Stimulated activated CD4-positive, alpha-beta T cell treated with anti-CD3 and anti-CD28 coated beads, Interleukin-12 subunit alpha, Interleukin-12 subunit beta, amount 100 ng/mL, for 48 hours (primary cell): ENCODE measurements at regions not wholly inside any gene's neighbourhood (a gene's known extent, or its start where the extent isn't known, plus 50 kb on each side); places are given as distances from the start of the nearest gene placed in this dataset.

ENCODE experiments used
- DNase-seq, 3 donors: peaks; one replicate each; pipeline ENCODE4 v3.0.0-alpha.2; 2020; ENCODE audit warnings: low read depth in 2 of 3, low spot score in 1 of 3

DNA sequence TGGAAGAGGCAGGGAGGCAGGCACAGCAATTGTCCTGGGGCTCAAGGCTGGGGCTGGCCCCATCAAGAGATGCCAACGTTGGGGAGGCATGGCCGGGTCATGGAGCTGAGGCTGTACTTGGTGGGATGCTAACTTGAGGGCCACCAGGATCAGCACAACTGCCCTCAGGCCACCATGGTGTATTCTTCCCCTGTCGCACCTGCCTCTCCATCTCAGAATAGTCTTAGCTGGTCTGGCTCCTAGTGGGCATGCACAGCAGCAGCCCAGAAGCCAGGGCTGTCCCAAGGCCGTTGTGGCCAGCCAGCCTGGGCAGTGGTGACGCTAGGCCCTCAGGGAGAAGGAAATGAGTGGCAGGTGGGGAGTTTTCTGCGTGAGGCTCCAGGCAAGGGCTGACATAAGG, 91.3 kb downstream of the DHCR7 start:
- DNase-seq: no peak

DNA sequence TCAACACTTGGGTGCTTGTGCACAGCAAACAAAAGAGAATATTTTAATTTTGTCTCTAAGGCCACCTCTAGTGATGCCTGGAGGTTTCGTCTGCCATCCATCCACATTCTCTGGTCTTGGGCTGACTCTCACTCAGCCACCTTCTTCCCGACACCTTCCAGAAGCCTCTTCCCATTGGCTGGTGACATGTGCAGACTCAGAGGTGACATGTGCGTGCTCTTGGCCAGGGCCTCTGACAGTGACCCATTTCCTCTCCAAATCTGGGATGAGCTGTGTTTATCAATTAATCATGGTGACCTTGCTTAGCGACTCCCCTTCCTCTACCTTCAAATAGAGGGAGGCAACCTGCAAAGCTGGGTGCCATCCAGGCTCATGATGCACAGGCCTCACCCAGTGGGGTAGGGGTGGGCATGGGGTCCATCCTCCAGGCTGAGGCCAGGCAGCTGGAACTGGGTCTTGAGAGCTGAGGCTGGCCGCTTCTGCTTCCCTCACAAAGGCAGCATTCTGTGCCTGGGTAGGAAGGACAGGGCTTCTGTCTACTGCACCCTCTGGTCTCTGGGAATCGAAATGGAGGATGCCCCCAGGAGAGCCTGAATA, 91.8 kb downstream of the DHCR7 start:
- no peak for DNase-seq

DNA sequence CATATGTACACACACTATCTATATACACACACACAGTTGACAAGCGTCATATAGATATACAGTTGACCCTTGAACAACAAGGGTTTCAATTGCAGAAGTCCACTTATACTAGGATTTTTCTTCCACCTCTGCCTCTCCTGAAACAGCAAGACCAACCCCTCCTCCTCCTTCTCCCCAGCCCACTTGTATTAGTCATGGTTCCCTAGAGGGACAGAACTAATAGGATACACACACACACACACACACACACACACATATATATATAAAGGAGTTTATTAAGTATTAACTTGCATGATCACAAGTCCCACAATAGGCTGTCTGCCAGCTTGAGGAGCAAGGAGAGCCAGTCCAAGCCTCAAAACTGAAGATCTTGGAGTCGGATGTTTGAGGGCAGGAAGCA, 92.9 kb downstream of the DHCR7 start:
- DNase-seq: no peak

DNA sequence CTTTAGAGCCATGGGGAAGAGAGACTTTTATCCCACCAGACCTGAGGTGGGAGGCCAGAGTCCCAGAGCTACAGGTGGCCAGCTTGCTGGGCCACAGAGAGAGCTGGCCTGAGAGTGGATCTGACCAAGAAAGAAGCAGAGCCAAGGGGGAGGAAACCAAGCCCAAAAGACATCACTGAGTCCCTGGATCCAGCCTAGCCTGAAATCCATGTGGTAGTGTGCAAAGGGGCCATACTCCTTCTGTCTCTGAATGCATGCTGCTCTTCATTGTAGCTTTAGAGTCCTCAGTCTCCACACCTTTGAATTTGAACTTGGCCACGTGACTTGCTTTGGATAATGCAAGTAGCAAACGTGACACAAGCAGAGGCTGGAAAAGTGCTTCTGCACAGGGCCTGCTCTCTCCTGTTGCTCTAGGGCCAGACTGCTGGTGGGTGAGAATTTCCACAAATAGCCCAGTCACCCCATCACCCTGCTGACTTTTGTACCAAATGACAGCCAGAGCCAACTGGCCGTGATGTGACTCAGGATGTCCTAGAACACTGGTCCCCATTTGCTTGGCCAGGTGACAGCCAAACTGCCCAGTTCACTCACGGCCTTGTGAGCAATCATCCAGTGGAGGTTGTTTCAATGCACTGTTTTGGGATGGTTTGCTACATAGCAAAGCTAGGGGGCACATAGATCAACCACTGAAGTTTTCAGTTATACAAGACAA, 93.6 kb downstream of the DHCR7 start:
- DNase-seq: no peak

DNA sequence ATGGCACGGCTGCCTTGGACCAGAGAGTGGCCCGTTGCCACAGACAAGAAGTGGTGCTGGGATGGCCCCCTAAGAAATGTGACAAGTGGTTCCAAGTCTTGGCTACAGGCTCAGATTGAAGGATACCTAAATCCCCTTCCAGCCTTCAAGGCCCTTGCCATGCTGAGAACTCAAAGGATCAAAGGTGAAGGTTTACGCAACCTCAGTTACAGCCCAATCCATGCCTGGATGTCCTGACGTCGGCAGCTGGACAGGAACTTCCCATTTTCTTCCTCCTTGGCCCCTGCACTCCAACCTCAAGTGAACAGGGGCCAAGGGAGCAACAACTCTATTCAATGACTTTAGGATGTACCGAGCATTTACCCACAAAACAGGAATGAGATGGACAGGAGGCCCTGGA, 95.4 kb downstream of the DHCR7 start:
- DNase-seq: no peak

DNA sequence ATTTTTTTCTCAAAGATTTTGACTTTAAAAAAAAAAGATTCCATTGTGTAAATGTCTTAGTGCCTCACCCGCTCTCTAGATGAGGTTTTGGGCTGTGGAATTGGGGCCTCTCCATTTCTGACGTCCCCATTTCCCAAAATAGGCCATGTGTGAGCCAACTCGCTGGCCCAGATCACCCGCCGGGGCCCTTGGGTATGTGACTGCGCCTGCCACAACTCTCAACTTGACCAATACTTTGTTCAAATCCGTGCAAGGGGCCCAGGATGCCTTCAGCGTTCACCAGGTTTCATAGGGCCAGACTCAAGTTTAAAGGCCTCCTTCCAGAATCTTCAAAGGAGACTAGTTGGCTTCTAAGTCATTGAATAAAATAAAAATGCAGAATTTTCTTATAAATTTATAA, 96.0 kb downstream of the DHCR7 start:
- DNase-seq: no peak

DNA sequence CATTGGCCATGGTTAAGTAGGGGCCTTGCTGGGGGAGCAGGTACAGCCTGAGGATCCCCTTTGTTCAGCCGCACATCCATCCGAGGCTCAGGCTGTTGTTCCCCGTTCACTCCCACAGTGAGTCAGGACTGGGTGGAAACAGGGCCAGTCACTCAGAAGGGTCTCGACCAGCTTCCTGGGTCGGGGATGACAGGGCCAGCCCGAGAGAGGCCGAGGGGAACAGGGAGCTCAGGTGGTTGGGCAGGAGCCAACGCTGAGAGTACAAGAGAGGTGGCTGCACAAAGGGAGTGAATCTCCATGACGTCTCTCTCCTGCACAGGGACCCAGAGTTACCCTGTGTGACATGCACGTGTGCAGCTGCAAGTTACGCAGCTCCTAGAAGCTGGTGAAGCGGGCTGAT, 97.2 kb upstream of the SHANK2 start:
- no peak for DNase-seq

DNA sequence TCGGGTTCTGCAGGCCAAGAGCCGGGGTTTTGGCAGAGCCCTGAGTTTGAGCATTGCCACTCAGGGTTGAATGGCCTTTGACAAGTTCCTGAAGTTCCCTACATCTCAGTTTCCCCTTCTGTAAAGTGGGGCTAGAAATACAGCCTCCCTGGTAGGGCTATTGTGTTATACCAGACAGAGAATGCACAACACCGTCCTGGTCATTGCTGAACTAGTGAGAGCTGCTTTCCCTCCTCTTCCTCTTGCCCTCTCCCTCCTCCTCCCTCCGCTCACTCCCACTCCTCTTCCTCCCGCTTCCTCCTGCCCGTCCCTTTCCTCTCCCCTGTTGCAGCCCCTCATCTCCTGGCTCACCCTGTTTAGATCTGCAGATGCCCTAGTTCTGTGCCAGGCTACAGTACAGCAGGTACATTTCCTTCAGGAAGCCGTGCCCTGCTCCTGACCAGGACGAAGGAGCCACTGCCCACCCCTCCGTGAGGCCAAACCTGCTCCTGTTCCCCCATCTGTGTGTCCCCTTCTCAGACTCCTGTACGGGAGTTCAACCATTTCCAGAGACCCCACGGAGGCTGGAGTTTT, 91.5 kb upstream of the SHANK2 start:
- no peak for DNase-seq

DNA sequence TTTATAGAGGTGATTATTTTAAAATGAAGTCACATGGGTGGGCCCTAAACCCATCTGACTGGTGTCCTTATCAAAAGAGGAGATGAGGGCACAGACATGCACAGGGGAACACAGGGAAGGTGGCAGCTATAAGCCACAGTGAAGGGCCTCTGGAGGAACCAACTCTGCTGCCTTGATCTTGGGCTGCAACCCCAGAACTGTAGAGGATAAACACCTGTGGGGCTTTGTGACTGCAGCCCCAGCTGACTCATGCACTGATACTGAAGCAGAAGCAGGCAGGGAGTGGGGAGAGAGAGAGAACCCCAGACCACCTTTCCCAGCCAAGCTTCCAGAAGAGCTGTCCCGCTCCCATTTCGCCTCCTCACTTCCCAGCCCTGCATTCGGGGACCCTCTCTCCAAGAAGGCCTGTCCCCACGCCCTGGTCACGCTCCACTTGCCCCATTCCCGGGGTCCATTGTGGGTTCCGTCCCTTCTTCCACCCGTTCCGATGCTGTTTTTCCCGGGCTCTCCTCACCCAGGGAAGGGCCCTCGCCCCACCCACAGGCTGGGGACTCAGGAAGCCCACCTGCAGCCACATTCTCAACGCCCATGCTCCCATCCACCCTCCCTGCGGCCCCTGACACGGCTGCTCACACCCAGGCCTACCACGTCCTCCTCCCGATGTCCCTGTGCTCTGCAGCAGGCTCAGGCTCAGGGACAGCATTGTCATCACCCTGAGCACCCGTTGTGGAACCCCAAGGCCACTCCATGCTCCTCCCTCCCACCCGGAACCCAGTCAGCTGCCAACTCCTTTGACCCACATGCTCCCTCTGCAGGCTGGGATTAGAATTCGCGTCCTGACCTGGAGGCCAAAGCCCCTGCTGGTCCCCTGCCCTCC, 90.8 kb upstream of the SHANK2 start:
- peak in 2 of 3 donors; percentile 2 to 4 for DNase-seq

DNA sequence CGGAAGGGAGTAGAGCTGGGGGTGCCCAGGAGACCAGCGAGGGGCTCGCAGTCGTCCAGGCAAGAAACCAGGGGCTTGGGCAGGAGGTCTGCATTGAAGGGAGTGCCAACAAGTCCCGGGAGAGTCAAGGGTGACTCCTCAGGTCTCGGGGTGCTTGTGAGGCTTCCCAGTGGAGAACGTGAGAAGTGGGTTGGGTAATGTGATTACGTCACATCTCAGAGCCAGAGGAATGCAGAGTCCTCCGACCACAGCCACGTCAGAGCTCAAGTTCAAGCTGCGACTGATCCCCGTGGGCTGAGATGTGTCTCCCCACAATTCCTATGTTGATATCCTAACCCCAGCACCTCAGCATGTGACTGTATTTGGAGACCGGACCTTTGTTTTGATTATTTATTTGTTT, 89.7 kb upstream of the SHANK2 start:
- DNase-seq: no peak

DNA sequence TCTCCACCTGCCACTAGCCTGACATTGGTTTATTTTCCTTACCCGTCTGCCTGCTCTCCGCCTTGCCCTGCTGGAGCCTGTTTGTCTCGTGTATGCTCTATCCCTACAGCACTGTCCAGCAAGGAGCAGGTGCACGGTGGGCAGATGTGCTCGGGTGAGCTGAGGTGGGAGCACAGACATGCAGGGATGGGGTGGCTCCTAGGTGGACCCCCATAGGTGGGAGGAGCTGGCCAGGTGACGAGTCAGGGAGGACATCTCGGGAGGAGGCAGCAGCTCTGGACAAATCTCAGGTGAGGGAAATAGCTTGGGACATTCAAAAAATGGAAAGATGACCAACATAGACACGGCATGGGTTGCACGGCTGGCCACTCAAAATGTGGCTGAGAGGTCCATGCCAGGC, 89.2 kb upstream of the SHANK2 start:
- DNase-seq: no peak

DNA sequence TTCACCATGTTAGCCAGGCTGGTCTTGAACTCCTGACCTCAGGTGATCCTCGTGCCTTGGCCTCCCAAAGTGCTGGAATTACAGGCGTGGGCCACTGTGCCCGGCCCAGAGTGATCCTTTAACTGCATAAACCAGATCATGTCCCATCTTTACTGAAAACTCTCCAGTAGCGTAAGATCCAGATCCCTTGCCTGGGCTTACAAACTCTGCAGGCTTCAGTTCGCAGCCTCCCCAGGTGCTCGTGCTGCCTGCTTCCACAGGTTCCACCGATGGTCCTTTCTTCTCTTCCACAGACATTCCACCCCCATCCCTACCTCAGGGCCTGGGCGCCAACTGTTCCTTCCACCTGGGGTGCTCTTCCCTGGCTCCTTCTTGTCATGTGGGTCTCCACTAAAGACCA, 88.8 kb upstream of the SHANK2 start:
- DNase-seq: no peak

DNA sequence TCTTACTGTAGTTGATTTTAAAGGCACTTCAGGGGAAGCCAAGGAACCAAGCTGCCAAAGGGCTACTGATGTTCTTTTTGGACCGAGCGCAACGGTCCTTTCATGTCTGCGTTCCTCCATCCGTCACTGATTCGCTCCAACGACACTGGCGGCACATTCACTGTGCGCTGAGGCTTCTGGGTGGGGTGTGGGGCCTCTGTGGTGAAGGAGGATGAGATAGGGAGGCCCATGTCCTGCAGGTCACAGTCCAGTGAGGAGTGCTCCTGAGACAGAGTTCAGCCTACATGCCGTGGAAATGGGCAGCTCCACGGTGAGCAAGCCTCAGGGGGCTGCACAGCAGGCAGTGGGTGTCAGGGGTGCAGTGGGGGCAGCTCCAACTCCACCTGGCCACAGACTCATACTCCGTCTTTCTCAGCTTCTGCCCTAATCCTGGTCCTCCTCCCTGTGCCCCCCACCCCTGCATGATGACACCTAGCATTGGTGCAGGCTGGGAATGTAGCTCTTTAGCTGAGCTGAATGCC, 87.8 kb upstream of the SHANK2 start:
- DNase-seq: no peak

DNA sequence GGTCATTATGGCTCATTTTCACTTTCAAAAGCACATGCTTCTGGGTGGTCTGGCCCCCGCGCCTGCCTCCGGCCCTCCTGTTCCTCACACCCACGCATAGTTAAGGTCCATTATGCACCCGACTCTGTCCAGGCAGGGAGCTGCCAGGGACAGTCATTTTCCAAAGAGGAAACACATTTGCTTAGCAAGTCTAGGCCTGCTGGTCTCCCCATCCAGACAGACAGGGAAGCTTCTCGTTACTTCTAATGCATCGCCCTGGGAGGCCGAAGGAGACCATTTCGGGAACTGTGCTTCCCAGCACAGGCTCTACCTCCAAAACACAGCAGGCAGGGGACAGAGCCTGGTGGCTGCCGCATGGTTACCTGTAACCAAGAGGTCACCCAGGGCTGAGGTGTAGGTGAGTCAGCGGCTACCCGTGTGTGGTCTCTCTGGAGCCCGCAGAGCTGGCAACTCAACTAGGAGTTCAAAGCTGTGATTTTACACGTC, 87.1 kb upstream of the SHANK2 start:
- DNase-seq: no peak

DNA sequence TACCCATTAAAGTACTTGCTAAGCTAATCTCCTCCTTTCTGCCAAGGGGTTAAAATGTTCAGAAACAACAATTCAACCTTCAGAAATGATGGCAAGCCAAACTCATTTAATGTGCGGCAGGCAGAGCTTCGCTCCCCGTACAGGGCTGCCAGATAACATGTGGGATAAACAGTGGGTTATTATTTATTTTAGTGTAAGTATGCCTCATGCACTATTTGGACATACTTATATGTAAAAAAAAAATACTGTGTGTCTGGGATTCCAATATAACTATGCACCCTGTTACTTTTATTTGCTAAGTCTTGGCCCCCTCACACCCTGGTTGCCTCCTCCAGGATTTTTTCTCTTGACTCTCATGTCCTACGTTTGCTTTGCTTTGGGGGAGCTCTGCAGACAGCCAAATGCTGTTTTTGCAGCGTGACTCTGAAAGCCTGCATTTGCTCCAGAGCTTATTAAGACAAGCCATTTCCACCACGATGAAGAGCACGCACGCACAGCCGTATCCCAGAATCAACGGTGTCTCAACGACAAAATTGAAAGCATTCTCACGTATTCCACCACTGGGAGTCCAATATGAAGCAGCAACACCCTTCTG, 86.5 kb upstream of the SHANK2 start:
- no peak for DNase-seq

DNA sequence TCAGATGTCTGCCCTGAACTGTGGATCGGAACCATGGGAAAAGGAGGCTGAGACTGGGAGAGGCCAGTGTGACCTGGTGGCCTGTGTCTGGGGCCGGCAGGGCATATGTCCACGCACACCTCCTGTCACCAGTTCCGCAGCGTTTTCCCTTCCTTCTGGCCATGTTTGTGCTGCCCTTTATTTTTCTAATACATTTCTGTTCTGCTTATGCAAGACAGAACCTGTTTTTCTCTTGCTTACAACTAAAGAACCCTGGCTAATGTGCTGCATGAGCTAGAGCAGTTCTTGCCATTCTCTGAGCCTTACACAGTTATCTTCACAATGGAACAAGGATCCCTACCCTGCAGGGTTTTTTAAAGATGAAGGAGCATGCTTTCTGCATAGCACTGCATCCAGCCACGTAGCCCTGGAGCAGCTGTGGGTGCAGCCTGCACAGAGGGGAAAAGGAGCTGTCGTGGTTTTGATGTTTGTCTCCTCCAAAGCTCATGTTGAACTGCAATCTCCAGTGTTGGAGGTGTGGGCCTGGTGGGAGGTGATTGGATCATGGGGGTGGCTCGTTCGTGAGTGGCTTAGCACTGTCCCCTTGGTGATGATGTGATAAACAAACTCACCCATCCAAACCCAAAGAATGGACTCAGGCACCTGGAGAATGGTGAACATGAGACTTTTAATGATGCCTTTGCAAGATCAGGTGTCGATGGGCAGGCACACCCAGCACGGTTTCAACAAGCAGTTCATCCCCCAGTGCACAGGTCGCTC, 84.8 kb upstream of the SHANK2 start:
- DNase-seq: no peak

DNA sequence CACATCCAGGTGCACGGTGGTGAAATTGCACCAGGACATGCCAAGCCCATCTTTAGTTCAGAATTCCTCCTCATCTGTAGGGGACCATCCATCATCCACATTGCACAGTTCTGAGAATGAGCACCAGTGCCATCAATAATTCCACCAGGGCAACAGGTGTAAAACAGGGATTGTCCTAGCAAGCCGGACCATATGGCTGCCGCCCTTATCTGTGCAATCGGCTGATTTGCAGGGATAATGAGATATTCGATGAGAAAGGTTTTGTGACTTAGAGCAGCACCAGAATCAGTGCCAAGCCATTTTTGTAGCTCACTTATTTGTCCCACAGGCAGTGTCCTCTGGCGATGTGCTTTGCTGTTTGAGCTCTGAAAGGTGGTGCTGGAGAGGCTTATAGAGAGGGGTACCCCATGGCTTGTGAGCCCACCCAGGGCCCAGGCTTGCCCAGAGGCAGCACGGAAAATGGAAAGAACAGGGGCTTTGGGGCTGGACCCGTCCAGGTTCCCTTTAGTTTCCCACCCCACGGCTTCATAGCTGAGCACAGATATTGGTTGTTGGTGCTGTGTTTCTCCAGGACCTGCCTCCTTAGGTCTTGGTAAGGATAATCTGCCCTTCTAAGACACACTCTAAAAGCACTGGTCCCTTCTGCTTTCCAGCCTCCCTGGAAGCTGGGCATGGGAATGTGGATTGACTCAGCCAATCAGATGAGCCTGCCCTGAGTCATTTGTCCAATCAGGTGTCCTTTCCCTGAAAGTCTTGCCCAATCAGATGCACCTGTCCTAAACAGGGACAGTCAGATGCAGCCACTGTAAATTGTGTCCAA, 84.0 kb upstream of the SHANK2 start:
- DNase-seq: no peak

DNA sequence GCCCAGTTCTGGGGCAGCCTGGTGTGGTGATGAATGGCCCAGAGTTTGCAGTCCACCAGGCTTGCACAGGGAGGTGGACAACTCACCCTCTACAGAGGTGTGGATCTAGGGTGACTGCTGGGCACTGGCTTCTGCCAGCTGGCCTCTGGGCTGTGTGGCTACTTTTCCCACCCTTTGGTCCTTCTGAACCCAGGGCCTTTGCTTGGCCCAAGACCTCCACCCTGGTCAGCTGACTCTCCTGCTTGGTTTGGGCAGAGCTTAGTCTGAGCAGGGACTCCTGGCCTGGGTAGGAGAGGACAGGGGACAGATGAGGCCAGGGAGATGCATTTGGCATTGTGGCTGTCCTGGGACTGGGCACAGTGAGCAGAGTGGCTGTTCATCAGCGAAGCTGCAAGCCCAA, 83.0 kb upstream of the SHANK2 start:
- no peak for DNase-seq

DNA sequence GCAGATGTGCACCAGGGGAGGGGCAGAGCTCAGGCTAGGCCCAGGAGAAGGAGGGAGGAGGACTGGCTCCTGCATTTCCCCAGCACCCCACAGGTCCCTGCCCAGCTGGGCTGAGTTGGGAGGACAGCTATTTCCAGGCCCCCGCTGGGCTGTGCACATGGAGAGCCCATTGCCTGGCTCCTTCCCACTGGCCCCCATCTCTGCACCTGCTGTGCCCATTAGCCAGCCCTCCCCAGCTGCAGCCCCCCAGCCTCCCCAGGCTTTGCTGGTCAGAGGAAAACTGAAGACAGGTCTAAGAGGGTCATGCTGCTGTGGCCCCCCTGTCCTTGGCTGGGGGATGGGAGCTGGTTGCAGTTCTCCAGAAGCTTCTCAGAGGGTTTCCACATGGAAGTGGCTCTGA, 81.8 kb upstream of the SHANK2 start:
- no peak for DNase-seq

DNA sequence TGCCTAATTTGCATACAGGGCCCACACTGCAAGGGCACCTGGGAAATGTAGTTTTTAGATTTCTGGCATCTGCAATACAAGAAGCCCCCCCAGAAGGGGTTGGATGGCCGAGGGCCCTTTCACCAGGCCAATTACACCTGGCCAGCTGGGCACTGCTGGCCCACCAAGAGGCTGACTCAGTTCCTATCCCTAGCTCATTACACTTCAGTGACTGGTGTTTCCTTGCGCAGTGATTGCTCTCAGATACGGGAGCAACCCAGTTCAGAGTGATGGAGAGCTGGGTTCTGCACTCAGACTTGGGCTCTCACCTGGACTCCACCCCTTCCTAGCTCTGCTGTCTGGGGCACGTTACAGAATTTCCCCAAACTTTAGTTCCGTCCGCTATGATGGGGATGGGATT, 81.1 kb upstream of the SHANK2 start:
- DNase-seq: no peak
